T-helper 1 cell treated with Interleukin-12 subunit alpha and Interleukin-12 subunit beta and Interleukin-4 antibody, amounts not matched to agents 30 ng/mL and 1 ng/mL, for 36 hours (primary cell): ENCODE measurements at regions not wholly inside any gene's neighbourhood (a gene's known extent, or its start where the extent isn't known, plus 50 kb on each side); places are given as distances from the start of the nearest gene placed in this dataset.
"Not testable (repeated sequence)": the region's sequence is repeated elsewhere in the genome, so short reads cannot be mapped to it uniquely, and the experiment has no call there.

Experiments used
- intact Hi-C: fragments of 100-400 bp; cut with micrococcal nuclease; formaldehyde crosslinking; loops from one replicate; pipeline ENCODE4 v1.15.1; 2024

DNA sequence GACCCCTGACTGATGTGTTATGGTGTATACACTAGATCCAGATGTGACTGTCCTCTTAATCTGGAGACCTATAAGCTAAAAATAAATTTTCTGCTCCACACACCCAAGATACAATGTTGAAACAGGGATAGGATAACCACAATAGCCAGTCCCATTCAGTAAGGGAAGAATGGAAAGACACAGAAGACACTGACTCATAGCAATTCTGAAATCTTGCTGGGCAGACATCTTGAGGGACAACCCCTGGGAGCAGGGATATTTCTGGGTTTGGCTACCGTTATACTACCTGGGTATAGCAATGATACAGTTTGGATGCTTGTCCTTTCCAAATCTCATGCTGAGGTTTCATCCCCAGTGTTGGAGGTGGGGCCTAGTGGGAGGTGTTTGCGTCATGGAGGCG lies 93.9 kb downstream of the BUD13 start:
- intact Hi-C loops: no loop called here

DNA sequence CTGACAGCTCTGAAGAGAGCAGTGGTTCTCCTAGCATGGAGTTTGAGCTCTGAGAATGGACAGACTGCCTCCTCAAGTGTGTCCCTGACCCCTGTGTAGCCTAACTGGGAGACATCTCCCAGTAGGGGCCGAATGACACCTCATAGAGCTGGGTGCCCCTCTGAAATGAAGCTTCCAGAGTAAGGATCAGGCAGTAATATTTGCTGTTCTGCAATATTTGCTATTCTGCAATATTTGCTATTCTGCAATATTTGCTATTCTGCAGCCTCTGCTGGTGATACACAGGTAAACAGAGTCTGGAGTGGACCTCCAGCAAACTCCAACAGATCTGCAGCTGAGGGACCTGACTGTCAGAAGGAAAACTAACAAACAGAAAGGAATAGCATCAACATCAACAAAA lies 105.5 kb downstream of the BUD13 start:
- intact Hi-C loops: not testable (repeated sequence)

DNA sequence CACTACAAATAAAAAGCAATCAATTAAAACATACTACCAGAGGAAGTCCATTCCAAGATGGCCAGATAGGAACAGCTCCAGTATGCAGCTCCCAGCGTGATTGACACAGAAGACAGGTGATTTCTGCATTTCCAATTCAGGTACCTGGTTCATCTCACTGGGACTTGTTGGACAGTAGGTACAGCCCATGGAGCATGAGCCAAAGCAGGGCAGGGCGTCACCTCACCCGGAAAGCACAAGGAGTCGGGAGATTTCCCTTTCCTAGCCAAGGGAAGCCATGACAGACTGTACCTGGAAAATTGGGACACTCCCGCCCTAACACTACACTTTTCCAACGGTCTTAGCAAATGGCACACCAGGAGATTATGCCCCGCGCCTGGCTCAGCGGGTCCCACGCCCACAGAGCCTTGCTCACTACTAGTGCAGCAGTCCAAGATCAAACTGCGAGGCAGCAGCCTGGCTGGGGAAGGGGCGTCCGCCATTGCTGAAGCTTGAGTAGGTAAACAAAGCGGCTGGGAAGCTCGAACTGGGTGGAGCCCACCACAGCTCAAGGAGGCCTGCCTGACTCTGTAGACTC lies 106.0 kb downstream of the BUD13 start:
- intact Hi-C loops: not testable (repeated sequence)

DNA sequence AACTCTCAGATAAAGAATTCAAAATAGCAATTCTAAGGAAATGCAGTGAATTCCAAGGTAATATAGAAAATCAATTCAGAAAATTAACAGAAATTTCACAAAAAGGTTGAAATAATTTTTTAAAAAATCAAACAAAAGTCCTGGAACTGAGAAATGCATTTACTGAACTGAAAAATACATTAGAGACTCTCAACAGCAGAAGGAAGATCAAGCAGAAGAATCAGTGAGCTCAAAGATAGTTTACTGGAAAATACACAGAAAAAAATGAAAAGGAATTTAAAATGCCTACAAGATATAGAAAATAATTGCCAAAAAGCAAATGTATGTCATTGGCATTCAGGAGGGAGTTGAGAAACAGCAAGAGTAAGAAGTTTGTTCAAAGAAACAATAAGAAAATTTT lies 107.3 kb downstream of the BUD13 start:
- intact Hi-C loops: no loop called here

DNA sequence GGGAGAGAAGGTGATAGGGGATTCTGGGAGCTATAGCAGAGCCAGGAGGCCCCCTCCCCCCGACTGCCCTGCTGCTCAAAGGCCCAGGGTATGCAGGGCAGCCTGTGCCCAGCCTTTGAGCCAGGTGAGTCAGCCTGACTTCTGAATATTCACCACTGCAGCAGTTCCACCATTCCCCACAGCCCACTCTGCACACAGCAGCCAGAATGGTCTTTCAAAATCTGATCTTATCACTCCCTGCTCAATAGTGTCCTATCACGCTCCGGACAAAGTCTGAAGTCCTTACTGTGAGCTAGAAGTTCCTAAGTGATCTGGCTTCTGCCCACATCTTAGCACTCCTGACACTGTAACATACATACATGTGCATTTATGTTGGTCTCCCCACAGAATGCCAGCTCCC lies 111.7 kb downstream of the BUD13 start:
- intact Hi-C loops: no loop called here

DNA sequence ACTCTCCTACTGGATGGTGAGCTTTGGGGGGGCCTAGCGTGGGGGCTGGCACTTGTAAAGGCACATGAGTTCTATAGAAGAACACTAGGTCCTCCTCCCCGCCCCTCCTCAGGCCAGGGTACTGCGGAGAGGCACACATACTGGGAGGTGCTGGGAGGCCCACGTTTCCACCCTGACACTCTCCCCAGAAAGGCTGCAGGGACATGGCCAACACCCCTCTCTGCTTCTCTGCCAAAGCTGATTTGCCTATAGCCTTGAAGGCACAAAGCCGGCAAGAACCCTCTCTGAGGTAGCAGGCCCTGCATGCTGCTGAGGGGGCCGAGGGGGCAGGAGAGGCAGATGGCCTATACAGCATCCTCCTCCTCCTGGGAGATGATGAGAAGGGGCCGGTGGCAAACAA lies 112.8 kb downstream of the BUD13 start:
- intact Hi-C loops: no loop called here

DNA sequence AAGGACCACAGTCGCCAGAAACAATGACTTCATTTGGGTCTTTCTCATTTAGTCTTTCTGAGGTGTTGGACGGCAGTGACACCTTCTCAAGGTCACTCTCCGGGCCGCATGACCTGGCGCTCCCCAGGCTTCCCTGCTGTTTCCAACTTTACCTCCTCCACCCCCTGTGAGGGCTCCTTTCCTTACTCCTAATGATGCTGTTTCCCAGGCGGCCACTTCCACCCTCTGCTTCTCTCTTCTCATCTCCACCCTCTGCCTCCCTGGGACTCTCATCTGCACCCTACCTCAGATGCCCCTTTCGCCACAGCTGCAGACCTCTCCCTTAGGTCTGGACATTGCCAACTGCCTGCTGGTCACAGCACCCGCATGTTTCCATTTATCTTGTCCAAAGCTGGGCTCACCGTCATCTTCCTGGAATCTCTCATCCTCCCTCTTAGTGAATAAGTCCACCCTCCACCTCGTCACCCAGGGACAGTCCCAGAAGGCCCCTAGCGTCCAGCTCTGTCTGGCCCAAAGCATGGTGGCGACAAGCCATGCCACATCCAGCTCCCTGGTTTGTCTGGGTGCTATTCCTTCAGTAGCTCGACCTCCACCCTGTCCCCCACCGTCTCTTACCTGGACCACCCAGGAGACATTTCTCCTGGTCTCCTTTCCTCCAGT lies 113.8 kb downstream of the BUD13 start:
- intact Hi-C loops: no loop called here

DNA sequence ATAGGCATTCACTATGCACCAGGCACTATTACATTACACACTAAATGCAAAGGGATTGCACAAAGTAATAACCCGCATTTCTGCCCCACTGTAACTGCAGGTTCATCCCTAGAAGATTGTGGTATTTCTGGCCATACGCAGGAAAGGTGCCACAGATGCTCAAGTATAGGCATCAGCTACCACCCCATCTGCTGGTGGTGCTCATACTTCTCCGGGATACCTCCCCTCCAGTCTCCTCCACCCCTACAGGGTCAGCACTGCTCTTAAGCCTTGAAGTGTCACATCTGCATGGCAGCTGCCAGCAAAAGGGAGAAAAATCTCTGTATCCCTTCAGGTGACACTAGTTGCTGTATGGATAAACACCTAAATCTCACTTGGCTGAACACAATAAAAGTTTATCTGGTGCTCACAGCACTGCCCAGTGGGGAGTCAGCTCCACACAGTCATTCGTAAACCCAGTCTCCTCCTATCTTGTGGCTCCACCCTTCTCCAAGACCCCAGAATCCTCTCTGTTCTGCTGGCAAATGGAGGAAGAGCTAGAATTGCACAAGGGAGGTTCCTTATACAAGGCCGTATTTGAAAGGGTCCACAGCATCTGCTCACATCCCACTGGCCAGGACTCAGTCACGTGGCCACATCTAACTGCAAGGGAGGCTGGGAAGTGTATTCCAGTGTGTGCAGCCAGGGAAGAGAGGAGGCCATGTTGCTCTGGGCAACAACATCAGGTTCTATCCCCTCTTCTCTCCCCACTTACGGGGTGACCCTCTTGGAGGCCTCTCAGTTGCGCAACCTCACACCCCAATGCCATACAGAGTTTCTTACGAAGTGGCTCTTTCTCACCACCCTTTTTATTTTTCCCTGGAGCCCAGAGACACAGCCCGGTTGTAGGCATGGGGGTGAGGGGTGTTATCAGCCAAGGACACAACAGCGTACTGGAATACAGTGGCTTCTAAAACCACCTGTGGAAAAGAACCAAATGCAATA lies 114.7 kb downstream of the BUD13 start:
- intact Hi-C loops: no loop called here

DNA sequence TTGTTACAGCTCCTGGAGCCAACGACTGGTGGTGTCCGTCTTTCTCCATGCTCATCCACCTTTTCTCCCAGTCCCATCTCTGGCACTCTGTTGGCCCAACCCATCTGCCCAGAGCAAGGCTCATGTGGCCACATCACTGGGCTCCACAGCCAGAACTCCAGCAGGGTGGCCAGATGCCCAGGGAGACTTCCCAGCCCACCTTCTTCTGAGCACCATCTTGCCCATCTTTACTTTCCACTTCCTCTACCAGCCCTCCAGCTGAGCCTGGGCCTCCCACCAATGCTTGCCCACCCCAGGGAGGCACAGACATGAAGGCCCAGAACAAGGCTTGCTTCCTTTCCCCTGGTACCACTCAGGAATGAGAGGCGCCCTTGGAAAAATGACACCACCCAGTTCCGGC lies 116.8 kb downstream of the BUD13 start:
- intact Hi-C loops: no loop called here

DNA sequence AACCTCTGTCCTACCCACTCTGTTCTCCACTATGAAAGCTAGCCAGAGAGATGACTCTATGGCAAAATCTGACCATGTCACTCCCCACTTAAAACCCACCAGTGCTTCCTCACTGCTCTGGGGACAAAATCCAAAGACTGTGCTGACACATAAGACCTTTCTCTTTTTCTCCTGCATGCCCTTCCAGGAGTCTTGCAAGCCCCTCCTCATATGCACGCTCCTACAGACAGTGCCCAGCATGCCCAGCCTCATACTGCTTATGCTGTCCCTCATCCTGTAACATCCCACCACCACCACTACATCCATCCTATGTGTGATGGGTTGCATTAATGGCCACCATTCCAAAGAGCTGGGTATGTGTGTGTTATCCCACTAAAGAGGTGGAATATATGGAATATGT lies 118.3 kb downstream of the BUD13 start:
- intact Hi-C loops: no loop called here

DNA sequence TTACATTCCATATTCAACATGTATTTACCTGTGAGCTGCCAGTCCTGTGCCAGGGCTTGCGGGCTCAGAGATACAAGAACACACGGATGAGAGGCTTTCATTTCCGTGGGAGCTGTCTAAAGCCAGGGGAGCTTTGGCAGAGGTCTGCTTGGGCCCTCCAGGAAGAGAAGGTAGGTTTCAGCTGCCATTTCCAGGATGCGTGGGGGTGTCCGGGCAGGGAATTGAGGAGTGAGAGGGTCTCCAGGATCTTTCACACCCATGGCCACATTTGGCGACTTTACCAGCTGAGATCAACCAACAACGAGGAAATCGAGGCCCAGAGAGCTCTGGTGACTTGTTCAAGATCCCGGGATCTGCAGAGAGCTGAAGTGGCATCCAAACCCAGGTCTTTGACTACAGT lies 119.6 kb downstream of the BUD13 start:
- intact Hi-C loops: no loop called here

DNA sequence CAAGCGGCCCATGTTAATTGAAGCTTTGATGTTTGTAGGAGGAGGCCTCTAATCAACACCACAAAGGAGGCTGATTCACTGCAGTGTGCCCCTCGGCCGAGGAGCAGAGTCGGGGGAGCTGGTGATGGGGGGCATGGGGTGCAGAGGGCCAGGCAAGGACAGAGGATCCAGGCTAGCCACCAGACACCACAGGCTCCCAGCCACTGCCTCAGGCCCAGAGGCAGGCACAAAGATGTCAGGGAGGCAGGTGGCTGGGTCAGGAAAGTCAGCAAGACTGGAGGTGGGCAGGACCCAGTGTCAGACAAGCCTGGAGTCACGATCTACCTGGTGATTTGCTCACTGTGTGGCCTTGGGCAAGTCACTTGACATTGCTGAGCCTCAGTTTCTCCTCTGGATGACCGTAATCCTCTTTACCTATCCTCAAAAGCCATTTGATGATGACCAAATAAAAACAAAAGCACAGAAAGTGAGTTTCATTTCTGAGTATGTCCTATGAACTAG lies 121.0 kb downstream of the BUD13 start:
- intact Hi-C loops: no loop called here

DNA sequence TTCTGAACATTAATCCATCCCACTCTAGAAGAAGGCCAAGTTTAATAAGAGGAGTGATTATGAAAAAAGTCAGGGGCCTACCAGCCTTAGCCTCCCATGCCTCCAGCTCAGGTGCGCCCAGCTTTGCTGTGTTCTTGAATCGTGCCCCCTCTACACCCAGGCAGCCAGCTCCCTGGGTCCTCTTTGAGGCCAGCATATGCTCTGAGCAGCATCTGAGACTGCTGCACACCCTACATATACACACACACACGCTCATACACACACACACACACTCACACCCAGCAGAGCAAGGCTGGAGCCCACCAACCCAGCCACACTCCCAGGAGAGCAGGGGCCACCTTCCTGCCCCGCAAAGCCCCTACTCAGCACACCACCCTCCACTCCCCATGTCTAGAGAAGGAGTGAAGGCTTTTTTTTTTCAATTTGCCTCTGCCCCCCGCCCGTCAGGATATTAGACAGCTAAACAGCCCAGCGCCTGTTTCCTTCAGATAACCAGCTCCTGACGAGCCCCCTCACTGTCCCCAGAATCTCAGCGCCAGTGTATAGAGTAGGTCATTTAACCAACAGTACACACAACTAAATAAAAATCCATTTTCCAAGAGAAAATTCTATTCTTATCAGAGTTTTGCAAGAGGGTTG lies 121.6 kb downstream of the BUD13 start:
- intact Hi-C loops: no loop called here

DNA sequence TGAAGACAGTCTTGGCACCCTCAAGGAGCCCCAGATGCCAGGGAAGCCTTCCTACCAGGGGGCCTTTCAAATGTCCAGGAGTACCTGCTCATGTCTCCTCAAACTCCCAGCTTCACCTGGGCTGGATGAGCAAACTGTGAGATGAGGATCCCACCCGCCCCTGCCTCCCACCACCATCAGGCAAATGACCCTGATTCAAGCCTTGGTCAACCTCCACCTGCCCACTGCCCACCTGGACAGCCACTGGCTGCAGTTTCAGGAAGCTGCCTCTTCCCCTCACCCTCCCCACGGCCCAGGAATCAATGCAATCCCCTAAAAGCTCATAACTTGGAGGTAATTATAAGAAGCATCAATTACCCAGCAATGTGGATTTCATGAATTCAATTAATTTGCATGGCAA lies 122.7 kb downstream of the BUD13 start:
- intact Hi-C loops: no loop called here

DNA sequence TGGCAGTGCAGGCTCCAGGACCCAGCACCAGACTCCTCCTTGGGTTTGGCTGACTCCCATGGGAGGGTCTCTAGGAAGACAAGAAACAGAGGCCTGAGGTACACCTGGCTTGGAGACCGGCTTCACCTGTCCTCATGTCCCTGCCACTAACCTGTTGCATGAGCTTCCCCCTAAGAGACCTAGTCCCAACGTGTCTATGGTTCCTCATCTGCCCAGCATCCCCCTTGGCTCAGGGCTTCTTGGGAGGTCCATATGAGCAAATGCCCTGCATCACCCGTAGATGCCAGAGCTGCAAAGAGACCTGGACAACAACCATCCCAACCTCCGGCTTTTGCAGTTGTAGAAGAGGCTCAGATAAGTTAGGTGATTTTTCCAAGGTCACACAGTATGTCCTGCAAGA lies 123.5 kb downstream of the BUD13 start:
- intact Hi-C loops: no loop called here

DNA sequence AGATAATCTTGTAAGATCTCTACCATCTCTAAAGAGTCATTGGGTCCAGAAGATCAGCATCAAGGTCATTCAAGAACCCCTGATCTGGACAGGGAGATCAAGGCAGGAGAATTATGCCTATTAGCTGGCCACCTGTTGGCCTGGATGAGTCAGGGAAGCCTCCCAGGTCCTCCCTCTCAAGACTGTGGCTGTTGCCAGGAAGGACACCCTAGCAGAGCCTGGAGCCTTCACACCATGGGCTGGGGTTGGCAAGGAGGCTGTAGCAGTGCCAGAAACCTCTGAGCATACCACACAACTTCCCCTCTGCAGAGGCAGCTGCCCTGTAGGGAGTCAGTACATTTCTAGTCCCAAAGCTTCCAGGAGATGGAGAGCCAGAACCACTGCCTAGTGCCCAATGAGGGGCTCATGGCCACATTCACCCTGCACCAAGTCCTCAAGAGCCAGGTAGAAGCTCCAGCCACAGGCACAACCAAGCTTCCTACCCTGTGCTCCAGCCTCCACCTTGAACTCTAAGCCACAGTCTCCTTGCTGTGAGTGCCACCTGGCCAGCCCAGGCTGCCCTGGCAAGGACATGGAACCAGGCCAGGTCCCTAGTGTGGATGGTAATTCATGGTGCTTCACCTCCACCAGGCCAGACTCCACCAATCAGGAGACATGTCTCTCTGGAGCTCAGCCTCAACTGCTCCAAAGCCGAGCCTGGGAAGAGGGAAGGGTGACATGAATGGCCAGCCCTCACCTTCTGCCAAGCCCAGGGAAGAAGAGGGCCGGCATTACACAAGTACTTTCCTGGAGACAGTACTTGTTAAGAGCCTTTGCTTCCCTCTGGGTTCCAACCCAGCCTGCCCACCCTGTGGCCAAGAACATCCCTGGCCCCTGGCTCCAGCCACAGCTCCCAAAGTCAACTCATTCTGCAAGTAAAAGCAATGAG lies 124.3 kb downstream of the BUD13 start:
- intact Hi-C loops: no loop called here

DNA sequence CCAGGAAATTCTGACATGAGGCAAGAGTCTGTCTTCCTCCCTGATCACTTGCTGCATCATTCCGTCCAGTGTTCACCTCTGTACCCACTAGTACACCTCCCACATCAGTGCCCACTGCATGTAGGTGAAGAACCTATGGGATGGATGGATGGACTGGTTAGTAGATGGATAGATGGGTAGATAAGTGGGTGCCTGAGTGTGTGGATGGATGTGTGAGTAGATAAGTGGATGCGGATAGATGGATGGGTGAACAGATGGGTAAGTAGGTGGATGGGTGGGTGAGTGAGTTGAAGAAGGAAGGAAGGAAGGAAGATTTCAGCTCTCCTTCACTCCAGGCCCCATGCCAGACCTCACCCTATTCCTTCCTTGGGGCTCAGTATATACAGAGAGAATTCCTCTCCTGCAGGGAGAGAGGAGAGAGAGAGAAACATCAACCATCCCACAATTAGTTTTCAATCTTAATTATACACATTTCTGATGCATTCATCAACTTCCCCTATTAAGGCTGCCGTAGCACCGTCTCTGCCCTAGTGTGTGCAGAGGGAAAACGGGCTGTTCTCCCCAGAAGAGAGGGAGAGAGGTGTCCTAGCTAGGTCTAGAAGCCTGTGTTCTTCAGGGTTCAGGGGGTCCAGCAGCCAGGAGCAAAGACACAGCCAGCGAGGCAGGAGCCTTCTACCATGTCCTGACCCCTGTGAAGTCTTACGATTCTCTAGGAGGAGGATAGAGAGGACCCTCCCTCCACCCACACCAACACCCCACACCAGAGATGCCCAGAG lies 125.3 kb downstream of the BUD13 start:
- intact Hi-C loops: no loop called here

DNA sequence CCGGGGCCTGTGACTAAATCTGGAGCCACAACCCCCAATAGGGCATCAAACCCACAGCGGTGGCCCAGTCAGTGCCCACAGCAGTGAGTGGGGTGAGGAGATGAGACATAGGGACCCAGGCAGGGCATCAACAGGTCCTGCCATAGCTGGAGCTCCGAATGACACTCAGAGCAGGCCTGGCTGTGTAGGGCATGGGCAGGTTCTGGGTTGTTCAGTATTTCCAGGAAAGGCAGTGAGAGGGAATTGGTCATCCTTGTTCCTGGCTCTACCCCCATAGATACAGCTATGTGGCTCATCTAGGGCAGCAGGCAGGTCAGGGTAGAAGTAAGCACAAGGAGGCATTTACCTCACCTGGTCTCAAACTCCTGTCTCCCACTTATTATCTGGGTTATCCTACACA lies 126.6 kb downstream of the BUD13 start:
- intact Hi-C loops: no loop called here

DNA sequence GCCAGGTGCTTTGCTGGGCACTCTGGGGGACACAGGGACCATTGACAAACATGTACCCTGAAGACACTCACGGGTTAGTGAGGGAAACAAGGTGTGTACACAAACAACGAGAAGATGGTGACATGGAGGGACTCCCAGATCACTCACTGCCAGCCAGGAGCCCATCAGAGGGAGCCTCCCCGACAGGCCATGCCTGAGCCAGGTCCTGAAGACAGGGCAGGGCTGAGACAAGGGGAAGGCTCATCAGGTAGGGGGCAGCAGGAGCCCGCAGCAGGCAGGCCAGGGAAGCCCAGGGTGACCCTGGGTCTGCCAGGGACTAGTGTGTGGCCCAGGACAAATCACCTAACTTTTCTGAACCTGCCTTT lies 127.9 kb downstream of the BUD13 start:
- intact Hi-C loops: no loop called here
